T1000 (cell line): ENCODE measurements at regions not wholly inside any gene's neighbourhood (a gene's known extent, or its start where the extent isn't known, plus 50 kb on each side); places are given as distances from the start of the nearest gene placed in this dataset.

Experiments
- DNase-seq: peaks from one replicate; lab custom pipeline; 2025; ENCODE audit warnings: mixed read lengths; lab: John Stamatoyannopoulos, UW

DNA sequence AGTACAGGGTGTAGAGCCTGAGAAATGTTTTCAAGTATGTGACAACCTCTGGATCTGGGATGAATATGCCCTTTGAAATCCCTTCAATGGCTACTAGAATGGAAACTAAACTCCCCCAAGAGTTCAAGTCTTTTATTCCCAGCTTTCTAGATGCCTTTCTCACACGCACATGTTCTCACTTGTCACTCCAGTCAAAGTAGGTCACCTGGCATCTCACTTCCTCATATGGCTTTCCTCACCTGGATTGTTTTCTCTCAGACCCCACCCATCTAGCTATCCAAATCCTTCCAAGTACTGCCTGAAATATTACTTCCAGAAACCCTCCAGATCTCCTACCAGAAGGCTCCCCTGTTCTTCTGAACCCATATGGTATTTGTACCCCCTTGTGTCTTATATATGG lies 615.4 kb upstream of the KLF4 start:
- no peak for DNase-seq

- DNase-seq, result no peak
Observed at GRCh38 chr9:108103046-108103693, 613.6 kb upstream of the KLF4 start.

GRCh38 chr9:108101410-108101809 lies 611.8 kb upstream of the KLF4 start:
- DNase-seq, result no peak

DNA sequence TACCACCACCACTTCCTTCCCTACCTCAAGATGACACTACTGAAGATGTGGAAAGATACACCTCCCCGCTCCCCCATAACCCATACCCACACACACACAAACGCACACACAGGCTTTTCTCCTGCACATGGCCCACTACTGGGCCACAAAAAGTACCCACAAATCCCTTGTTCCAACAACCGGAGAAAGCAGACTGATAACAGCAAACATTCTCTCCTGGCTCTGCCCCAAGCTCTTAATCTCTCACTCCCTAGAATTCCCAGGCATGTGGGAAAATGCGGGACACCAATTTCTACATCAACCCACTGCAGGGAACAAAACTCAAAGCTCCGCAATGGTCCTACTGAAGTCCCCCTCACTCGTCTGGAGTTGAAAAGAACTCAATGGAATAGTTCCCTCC lies 611.0 kb upstream of the KLF4 start:
- DNase-seq, result no peak

DNA sequence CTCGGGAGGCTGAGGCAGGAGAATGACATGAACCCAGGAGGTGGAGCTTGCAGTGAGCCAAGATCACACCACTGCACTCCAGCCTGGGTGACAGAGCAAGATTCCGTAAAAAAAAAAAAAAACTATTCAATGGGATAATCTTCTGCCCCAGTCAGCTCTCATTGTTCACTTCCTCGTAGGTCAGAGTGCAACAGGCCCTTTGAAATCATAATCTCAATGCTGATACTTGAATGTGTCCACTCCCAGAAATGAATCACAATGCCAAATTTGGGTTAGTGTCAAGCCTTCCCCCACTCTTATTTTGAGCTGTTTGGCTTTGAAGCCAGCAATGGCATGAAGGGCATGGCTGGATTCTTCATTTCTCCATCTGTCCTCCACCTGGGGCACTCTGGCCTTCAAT lies 610.3 kb upstream of the KLF4 start:
- no peak for DNase-seq

DNA sequence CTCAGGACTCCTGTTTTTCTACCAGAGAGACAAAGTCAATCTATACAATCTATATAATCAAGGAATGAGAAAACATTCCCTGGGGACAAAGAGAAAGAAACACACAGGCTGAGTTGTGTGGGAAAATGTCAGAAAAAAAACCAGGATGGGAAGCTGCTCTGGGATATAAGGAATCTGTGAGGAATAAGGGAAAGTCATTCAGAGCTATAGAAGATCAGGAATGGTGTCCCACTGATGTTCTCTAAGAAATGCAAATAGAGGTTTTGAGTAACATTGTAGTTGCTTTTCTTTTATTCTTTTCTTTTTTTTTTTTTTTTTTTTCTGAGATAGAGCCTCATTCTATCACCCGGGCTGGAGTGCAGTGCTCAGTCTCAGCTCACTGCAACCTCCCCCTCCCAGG lies 605.9 kb upstream of the KLF4 start:
- no peak for DNase-seq

- no peak for DNase-seq
Observed at GRCh38 chr9:108094676-108094993, 605.1 kb upstream of the KLF4 start.

DNA sequence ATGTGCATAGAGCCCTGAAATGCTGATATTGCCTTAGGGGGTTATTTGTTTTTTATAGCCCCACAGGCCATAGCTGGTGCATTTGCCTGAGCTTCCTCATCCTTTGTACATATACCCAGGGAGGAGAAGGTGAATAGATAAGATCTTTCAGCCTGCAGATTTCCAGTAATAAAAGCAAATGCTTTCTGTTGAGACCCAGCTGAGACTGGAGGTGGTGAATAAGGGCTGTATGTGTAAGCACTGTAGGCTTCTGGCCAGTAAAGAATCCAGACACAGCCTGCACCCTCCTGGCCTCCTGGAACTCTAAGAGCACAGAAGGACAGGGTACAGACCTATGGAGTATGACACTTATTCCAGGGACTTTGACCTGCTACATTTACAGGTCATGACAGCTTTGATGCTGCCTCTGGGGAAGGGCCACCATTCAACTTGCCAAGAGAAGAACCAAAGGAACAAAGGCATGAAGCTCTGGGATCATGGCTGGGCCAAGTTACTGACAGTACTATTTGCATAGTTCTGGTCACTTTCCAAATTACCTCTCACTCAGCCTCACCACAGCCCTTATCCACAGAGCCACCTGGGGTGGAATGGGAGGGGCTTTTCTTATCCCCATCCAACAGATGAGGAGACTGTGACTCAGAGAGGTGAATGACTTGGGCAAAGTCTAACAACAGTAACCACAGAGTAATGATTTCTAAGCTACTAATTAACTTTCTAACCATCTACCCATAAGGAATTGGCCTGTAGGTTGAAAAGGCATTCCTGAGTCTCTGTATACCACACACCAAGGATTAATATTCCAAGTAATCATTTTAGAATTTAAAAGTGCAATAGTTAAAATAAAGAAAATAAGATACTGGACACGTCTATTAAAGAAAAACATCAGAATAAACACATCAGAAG lies 604.5 kb upstream of the KLF4 start:
- peak; percentile 4 for DNase-seq

GRCh38 chr9:108088916-108089315 lies 599.3 kb upstream of the KLF4 start:
- no peak for DNase-seq

DNA sequence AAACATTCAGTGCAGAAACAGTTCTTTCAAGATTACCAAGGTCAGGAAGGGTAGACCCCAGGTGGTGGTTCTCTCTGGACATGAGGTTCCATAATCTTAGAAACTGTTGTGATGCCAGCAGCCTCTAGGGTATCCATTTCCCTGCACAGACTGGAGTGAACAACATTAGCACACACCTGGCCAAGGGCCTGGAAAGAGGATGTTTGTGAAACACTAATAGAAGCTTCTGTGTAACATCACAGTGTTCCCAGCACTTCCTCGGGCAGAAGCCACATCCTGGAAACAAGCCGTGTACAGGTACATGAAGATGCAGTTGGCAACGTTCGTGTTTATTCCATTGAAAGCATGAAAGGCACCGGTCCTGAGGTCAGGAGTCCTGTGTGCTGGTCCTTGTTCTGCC lies 598.2 kb upstream of the KLF4 start:
- no peak for DNase-seq

DNA sequence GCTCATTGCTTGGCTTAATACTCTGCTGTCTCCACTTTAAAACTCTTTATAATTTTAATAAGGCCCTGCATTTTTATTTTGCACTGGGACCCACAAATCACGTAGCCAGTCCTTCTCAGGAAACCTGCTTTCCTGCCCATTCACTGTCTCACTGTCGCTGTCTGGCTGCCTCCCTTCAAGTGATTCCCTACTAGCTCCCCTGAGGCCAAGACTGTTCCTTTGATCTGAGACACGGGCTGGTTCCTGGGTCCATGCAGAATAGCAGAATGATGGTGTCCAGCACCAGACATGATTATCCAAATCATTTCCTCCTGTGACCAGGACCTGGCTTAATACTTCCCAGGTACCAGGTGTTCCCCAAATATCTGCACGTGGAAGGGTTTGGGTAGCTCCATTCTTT lies 597.1 kb upstream of the KLF4 start:
- no peak for DNase-seq

DNA sequence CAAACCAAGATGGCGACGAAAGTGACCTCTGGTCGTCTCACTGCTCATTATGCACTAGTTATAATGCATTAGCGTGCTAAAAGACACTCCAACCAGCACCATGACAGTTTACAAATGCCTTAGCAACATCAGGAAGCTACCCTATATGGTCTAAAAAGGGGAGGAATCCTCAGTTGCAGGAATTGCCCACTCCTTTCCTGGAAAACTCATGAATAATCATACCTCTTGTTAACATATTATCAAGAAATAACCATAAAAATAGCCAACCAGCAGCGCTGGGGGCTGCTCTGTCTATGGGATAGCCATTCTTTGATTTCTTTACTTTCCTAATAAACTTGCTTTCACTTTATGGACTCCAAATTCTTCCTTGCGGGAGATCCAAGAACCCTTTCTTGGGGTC lies 595.7 kb upstream of the KLF4 start:
- no peak for DNase-seq

- no peak for DNase-seq
Observed at GRCh38 chr9:108083796-108084352, 594.3 kb upstream of the KLF4 start.

- no peak for DNase-seq
Observed at GRCh38 chr9:108083160-108083750, 593.7 kb upstream of the KLF4 start.

GRCh38 chr9:108081112-108081511 lies 591.5 kb upstream of the KLF4 start:
- DNase-seq, result no peak

DNA sequence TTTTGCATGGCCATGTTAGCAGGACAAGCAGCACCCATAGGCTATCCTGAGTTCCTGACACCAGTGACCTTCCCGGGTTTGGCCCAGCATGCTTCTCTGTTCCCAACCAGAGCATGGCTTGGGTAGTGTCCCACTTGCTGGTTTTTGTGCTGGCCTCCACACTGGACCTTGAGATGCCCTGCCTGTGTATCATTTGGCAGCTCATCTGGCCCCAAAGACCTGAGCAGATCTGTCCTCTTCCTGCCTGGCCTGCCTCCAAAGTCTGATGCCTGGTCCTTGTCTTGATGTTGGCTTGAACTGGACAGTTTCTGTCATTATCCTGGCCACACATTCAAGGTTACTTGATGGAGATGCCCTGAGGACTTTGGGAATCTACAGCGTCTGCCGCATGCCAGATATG lies 590.7 kb upstream of the KLF4 start:
- no peak for DNase-seq

GRCh38 chr9:108078811-108079210 lies 589.2 kb upstream of the KLF4 start:
- no peak for DNase-seq

GRCh38 chr9:108078375-108078774 lies 588.8 kb upstream of the KLF4 start:
- no peak for DNase-seq

DNA sequence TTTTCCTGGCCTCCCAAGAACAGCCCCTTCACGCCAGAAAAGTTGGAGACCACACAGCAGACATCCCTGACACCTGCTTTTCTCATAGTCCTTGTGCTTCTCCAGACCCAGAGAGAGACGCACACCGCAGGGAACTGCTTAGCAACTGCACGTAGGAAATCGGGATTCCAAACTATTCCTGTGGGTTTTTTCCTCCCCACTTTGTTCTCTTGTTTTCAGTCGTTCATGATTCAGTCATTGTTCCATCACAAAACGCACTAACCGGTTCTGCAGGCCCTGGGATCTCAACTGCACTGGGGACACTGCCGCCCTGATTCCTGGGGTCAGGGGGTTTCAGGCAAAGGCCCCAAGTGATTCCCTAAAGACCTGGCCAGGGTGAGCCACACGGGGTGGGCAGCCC lies 588.0 kb upstream of the KLF4 start:
- DNase-seq, result no peak

DNA sequence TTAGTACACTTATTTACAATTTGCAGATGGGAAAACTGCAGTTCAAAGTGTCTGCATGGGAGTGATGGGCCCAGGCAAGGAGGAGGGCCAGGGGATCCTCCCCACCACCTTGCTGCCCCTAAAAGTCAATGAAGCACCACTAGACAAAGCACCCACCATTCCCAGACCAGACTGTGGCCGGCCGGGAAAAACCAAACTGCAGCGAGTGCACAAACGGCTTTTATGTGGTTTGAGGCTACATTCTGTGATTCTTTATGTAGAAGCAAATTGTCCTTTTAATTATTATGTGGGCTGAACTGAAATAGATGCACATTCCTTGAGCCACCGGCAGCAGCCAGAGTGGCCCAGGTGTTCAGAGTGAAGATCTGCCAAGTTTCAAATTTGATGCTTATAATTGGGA lies 585.3 kb upstream of the KLF4 start:
- DNase-seq, result no peak

DNA sequence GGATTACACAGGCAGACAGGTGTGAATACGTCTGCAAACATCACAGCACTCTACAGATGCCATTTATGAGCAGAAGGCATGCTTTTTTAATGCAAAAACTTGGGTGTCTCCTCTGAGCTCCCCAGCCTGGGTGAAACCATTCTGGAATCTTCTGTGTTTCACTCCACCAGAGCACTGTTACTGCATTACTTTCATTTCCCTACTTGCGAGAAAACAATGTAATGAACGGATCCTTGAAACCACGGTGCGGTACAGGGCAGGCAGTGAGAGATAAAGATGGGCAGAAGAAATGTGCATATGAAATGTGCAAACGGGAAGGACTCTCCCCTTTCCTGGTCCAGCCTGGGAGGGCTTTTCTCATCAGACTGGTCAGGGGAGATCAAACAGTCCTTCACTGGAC lies 584.3 kb upstream of the KLF4 start:
- no peak for DNase-seq

- no peak for DNase-seq
Observed at GRCh38 chr9:108072740-108073139, 583.2 kb upstream of the KLF4 start.

- DNase-seq, result no peak
Observed at GRCh38 chr9:108070861-108071260, 581.3 kb upstream of the KLF4 start.
